NCI-H1436 treated with DMSO at 0.1 percent for 48 hours (cell line): ENCODE measurements at regions not wholly inside any gene's neighbourhood (a gene's known extent, or its start where the extent isn't known, plus 50 kb on each side); places are given as distances from the start of the nearest gene placed in this dataset.
"Not testable (repeated sequence)": the region's sequence is repeated elsewhere in the genome, so short reads cannot be mapped to it uniquely, and the experiment has no call there.

ENCODE experiments used
- DNase-seq: peaks from one replicate; lab custom pipeline; 2025; lab: John Stamatoyannopoulos, UW

DNA sequence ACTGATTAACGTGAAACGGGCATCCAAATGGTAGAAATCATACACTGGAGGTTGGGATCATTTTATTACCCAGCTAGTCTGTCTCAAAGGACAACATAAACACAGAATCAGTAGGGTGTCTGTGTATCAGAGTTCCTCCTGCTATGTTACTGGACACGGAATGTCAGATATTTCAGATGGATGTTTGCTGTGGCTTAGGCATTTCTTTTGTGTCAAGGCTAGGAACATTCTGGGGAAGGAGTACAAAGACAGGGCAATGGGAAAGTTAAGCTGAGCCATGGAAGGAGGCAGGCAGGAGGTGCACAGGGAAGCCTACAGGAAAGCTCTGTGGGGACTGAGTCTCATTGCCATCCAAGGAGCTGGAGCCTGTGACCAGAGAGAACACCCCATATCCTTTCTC, 254.6 kb downstream of the C12orf75 start:
- no peak for DNase-seq

DNA sequence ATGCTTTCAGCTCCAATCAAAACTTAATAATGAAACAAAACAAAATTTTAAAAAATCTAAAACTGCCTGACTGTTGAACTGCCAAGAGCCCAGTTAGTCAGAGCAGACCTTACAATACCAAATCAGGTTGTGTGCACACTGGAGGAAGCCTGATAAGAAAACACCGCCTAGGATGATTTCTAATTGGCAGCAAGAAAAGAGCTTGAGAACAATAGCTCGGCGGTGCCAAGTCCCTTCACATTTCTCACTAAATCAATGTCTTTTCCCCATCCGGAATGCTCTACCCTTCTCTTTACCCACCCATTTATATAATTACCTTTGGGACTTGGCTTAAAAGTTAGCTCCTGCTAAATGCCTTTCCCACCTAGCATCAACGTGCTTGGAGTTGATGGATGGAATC, 256.7 kb downstream of the C12orf75 start:
- DNase-seq = no peak

DNA sequence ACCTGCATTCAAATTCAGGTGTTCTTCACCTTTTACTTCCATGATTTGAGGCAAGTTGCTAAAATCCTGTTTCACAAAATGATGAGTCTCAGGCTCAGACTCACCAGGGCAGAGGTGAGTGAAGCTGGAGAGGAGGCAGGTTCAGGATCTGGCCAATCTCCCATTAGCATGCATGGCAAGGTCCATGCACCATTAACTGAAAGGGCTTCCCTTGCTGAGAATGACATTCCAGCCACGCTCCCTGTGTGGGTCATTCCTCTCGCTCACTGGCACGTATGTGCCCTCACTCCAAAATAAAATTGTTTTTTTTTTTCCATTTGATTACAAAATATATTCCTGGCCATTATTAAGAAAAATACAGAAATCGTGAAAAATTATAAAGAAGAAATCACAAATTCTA, 257.6 kb downstream of the C12orf75 start:
- DNase-seq = no peak

DNA sequence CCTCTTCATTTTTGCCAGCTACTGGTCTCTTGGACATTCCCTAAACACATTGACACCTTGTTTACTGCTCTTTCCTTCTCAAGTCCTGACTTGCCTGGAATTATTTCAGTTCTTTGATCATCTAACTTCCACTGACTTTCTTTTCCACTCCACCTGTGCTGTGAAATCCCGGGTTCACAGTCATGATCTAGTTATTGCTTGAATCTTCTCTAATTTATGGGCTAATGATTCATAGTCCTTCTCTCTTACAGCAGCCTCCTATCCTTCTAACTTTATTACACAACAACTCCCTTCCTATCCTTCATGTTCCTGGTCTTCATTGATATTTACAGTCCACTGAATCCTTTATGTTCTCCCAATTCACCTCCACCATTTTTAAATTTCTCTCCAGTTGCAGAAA, 260.1 kb downstream of the C12orf75 start:
- no peak for DNase-seq

DNA sequence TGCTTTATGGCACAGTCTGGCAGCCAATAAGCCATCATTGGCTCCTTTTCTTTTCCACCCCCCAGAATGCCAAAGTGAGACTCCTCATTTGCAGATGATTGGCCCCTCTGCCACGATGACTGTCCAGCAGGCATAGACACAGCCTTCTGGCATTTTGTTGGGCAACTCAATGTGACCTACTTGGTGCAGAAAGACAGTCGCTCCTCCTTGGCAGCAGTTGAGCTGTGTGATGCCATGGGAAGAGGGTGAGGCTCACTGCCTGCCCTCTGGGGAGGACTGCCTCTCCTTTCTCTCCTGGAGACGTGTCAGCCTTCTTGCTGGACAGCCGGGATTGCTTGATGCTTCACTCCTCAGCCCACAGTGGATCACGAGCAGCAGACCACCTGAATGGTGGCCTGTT, 264.9 kb downstream of the C12orf75 start:
- no peak for DNase-seq

DNA sequence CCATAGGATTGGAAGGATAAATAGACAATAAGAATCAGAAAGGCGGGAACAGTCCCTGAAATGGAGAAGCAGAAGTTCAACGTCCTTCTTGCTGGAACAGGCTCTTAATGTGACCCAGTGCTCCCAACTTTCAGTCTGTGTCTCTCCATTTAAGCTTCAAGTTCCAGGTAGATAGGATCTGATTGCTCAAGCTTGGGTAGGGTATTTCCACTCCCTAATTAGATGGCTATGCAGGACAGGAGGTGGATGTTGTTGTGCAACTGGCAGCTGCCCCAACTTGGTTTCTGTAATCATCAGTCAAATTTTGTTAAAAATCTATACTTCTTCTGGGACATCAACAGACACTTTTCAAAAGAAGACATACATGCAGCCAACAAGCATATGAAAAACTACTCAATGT, 266.2 kb downstream of the C12orf75 start:
- no peak for DNase-seq

DNA sequence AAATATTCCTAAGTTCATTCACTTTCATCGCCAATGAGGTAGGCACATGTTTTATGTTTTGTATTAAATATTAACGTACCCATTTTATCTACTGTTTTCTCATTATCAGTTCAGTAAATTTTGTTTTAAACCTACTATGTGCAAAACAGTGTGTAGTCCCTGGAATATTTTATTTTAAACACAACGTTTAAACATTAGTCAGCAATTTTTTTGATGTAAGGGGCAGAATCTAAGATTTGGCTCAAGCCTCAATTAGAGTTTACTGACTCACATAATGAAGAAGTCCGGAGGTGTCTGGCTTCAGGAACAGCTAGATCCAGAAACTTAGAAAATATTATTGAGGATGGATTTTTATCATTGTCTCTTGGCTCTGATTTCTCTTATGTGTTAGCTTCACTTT, 267.5 kb downstream of the C12orf75 start:
- DNase-seq = no peak

DNA sequence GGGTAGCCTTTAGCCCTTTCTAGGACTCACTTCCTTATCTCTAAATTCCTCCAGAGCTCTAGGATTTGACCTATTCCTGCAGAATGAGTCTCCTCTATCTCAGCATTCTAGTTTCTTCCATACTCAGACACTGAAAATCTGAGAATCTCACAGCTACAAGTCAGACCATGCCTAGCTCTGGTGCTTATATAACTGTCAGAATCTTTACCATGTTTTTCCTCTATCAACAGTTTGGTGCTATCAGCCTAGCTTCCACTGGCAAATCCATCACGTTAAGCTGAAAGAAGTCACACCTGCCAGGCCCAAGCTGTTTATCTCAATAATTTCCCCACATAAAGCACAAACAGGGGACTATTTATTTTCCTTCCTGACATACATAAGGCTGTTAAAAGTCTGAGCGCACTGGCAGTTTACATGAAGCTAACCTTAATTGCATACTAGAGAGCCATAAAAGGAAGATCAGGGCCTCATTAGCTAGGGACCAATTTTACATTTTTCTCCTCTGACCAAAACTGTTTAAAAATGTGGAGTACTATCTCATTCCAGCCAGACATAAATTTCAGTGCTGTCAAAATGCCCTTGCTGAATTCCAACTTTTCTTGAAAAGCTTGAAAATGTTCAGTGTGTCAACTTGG, 270.5 kb downstream of the C12orf75 start:
- no peak for DNase-seq

DNA sequence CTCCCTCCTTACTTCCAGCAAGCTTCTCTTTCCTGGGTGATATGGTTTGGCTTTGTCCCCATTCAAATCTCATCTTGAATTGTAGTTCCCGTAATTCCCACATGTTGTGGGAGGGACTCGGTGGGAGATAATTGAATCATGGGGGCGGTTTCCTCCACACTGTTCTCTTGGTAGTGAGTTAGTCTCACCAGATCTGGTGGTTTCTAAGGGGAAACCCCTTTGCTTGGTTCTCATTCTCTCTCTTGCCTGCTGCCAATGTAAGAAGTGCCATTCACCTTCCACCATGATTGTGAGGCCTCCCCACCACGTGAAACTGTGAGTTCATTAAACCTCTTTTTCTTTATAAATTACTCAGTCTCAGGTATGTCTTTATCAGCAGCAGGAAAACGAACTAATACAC, 271.8 kb downstream of the C12orf75 start:
- not testable (repeated sequence) for DNase-seq

DNA sequence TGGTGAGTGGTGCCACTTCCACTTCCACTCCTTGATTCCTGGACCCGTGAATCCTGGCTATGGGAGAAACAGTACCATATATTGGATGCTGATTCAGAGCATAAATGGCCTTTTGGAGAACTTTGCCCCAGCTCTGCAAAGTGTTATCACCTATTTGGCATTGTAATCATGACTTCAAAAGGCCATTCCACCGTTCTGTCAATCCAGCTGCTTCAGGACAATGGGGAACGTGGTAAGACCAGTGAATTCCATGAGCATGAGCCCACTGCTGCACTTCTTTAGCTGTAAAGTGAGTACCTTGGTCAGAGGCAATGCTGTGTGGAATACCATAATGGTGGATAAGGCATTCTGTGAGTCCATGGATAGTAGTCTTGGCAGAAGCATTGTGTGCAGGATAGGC, 273.8 kb downstream of the C12orf75 start:
- DNase-seq = not testable (repeated sequence)

DNA sequence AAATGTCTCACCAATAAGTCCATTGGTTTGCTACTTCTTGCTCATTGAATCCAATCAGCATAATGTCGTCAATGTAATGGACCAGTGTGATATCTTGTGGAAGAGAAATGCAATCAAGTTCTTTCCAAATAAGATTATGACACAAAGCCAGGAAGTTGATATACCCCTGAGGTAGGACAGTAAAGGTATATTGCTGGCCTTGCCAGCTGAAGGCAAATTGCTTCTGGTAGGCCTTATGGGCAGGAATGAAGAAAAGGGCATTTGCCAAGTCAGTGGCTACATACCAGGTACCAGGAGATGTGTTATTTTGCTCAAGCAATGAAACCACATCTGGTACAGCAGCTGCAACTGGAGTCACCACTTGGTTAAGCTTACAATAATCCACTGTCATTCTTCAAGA, 276.1 kb downstream of the C12orf75 start:
- DNase-seq = not testable (repeated sequence)

DNA sequence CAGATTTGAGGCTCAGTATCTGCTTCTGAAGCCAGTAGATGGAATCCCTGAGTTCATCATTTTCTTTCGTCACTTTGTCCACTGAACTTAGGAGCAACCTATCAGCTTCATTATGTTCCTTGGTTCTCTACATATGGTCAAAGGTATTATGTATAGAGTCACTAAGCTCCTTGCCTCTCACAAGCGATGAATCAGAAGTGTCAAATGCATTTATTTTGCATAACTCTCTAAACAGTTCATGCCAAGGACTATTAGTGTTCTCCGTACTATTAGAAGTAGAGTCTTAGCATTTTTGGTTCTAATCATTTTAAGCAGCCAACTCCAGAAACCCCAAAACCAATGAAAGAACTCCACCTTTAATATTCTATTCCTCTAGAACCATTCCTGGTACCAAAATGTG, 278.5 kb downstream of the C12orf75 start:
- not testable (repeated sequence) for DNase-seq

DNA sequence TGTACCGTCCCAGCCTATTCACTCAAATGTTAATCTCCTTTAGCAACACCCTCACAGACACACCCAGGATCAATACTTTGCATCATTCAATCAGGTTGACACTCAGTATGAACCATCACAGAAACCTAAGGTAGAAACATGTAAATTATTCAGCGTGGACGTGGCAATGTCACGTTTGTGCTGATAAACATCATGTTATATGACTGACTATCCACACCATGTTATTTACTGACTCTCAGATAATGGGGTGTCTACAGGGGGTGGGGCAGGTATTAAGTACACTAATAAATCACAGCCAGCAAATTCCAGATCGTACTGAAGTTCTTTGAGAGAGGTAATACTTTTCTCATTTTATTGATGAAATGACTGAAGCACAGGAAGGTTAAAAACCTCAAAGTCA, 280.0 kb downstream of the C12orf75 start:
- DNase-seq = no peak

DNA sequence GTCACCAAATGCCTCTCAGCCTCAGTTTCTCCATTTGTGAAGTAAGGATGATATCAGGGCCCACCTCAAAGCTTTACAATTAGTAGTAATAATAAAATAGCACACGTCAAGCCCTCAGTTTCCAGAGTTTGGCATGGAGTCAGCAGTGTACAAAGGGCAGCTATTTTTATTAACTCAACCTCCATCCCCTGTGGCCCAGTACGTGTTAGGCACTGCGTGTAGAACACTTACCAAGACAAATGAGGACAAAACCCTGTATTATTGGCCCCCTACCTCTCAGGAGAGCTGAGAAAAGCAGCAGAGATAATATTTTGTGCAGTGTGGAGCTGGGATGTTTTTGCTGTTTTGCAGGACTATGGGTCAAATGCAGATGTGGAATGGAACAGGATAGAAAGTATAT, 280.8 kb downstream of the C12orf75 start:
- DNase-seq = no peak

DNA sequence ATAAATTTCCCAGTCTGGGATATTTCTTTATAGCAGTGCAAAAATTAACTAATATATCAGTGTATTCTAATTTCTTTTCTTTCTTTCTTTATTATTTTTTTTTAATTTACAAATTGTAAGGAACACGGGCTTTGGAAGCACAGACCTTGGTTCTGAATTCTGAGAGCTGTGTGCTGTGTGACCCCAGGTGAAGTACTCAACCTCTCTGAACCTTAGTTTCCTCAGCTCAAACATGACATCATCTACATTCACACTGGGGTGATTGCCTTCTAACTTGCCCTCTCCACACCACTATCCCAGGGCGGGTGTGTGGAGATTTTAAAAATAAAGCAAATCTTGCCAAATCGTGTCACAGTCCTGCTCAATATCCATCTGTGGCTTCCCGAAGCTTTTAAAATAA, 282.8 kb downstream of the C12orf75 start:
- no peak for DNase-seq

DNA sequence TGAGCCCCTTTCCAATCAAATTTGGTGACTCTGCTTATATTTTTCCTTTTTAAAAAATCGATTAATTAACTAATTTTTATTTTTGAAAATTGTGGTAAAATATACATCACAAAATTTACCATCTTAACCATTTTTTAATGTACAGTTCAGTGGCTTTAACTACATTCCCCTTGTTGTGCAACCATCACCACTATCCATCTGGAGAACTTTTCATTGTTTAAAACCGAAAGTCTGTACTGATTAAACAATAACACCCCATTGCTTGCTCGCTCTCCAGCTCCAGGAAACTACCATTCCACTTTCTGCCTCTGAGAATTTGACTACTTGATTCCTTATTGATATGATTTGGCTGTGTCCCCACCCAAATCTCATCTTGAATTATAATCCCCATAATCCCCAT, 283.4 kb downstream of the C12orf75 start:
- DNase-seq = no peak

DNA sequence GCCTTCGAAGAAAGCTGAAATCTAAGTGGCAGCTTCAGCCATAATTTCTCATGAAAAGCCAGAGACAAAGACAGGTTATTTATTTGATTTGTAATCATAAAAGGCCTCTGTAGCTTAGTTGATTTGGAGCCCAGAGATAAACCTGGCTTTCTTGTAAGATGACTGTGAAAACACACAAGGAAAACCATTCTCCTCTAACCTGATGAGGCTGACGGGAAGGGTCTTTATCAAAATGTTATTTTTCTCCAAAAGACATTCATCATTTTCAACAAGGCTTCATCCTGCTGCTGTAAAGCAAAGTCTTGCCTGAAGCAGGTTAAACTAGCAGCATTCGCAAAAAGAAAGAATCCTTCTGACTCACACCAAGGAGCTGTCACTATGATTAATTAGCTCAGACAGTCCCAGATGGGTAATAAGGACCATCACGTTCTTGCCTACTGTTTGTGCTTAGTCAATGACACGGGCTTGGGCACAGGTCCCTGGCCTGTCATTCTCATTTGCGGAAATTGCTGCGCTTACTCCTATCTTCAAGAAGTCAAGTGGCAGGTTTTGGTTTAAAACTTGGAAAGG, 286.6 kb downstream of the C12orf75 start:
- no peak for DNase-seq

DNA sequence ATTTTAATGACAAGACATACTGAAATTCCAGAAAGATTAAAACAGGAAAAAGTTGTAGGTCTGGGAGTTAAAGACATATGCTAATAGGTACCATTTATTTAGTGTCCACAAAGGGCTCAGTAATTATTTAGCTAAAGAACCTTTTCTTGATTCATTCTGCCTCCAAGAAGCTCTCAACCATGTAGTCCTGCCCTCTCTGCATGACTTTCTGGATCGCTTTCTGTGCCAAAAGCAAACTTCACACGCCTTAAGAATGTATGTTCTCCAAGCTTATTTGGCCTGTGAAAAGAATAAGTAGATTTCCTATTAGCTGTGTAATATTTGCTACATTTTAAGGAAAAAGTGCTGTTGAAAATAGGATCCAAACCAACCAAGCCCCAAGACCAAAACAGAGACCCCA, 291.7 kb downstream of the C12orf75 start:
- no peak for DNase-seq

DNA sequence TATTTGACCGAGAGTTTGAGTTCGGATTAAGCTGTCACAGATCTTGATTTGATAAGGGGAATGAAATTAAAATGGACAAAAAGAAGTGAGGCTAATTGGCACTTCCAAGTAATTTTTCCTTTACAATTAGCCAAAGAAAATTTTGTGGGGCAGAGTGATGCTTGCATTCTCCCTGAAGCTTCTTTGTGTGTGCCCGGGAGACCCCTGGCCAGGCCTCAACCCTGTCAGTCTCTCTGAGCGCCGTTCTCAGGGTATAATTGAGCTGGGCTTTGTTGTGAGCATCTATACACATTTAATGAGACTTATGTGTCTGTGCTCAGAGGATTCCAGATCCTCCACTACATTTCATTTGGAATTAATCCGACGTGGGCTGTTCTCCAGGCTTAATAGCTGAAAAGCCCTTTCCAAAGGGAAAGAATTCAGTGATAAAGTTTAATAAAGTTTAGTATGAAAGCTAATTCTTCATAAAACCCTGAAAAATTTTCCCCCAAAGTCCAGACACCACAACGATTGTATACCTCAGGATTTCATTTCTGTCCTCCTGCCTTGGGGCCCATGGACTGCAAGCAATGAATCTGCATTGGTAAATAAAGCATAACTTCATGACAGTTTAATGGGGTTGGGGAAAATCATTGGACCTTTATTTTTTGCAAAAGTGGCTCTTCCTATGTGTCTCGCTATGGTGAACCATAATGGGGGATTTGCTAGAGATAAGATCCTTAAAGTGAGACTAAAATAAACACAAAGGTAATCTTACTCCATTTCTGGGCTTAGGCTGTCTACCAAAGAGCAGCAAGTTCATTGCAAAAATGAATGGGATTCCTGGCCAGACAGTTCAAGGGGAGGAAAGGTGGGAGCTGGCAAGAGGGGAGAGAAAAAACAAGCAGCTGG, 292.6 kb downstream of the C12orf75 start:
- DNase-seq = no peak

DNA sequence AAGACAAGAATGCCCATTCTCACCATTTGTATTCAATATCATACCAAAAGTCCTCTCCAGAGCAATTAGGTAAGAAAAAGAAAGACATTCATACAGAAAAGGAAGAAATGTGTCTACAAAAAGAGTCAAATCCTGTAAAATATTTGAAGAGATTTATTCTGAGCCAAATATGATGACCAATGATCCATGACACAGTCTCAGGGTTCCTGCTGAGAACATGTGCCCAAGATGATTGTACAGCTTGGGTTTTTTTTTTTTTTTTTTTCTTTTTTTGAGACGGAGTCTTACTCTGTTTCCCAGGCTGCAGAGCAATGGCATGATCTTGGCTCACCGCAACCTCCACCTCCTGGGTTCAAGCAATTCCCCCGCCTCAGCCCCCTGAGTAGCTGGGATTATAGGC, 296.2 kb downstream of the C12orf75 start:
- no peak for DNase-seq

DNA sequence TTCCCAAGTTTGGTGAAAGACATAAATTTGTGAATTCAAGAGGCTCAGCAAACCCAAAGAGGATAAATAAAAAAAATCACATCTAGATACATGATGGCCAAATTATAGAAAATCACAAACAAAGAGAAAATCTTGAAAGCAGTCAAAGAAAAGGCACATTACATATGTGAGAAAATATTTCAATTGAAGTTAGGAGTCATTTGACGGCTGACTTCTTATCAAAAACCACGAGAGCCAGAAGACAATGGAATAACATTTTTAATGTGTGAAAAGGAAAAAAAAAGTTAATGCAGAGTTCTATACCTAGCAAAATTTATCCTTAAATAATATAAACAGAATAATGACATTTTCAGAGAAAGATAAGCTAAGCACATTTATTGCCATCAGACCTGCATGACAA, 307.0 kb downstream of the C12orf75 start:
- DNase-seq = no peak

DNA sequence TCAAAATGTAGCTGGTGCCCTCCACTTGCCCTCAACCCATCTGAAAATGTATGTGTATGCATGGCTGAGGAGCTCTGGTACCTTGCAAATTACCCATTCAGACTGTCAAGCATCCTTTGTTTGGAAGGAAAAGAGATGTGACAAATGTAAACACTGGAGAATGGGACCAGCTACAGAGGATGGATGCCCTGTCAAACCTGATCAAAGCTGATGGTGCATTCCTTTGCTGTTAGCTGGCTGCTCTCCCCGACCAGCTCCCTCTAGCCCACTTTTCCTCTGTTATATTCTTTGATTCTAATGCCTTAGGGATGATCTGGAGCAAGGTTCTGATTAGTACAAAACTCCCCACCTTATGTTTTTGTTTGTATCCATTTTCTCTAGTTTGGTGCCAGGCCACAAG, 310.3 kb downstream of the C12orf75 start:
- no peak for DNase-seq

DNA sequence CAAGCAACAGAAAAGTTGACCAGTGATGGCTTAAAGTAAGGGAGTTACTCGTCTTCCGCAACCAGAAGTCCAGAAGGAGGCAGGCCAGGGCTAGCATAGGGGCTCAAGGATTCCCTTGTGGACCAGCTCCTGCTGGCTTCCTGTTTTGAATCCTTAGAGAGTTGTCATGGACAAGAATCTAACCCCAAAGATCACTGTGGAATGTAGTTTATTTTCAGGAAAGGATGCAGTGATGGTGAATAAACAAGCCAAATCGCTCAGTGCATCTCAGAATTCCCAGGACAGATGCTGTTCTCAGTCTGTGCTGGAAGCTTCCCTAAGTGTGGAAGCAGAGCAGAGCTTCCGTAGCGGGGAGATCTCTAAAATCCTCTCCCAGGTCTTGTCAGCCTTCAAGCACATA, 311.3 kb downstream of the C12orf75 start:
- DNase-seq = no peak
